Gastroesophageal sphincter (tissue), 4 donors: ENCODE measurements at regions not wholly inside any gene's neighbourhood (a gene's known extent, or its start where the extent isn't known, plus 50 kb on each side); places are given as distances from the start of the nearest gene placed in this dataset.

ENCODE experiments used
- ATAC-seq: fragments of 150-250 bp; one replicate; pipeline ENCODE4 v1.9.1; 2016; ENCODE audit warnings: mild to moderate bottlenecking, moderate library complexity
- H3K27ac ChIP-seq, 4 donors: fragments of 200-600 bp; sonication (generic) in 3 of 4; 1 replicate in 3 of 4; 2 replicates in 1 of 4; pipeline ENCODE4 v1.5.1; 2016 to 2019
- H3K27me3 ChIP-seq: fragments of 200-600 bp; sonication (generic); one replicate; pipeline ENCODE4 v1.5.1; 2019
- H3K36me3 ChIP-seq, 2 donors: fragments of 200-600 bp; sonication (generic); one replicate each; pipeline ENCODE4 v1.5.1; 2019; ENCODE audit warnings: control low read depth in 1 of 2
- H3K4me1 ChIP-seq, 3 donors: fragments of 200-600 bp; sonication (generic); 1 replicate in 2 of 3; 2 replicates in 1 of 3; pipeline ENCODE4 v1.5.1; 2016 to 2019; ENCODE audit warnings: control low read depth in 2 of 3
- H3K4me3 ChIP-seq, 2 donors: fragments of 200-600 bp; sonication (generic); one replicate each; pipeline ENCODE4 v1.5.1; 2019; ENCODE audit warnings: mild to moderate bottlenecking in 1 of 2, moderate library complexity in 1 of 2
- H3K9me3 ChIP-seq, 3 donors: fragments of 200-600 bp; sonication (generic); one replicate each; pipeline ENCODE4 v1.5.1; 2017 to 2019; ENCODE audit warnings: control low read depth in 2 of 3
- EP300 ChIP-seq: sonication (generic); formaldehyde crosslinking; IDR thresholded peaks from one replicate; pipeline ENCODE4 v1.6.1; 2017; ENCODE audit warnings: antibody characterized with exemption, mild to moderate bottlenecking
- POLR2A ChIP-seq, 2 donors: fragments of 450-650 bp; IDR thresholded peaks; one replicate each; pipeline ENCODE4 v1.6.1; 2017; ENCODE audit warnings: antibody characterized with exemption in 2 of 2, mild to moderate bottlenecking in 2 of 2, moderate library complexity in 1 of 2
- POLR2AphosphoS5 ChIP-seq: sonication (generic); formaldehyde crosslinking; IDR thresholded peaks from one replicate; pipeline ENCODE4 v1.6.1; 2017; ENCODE audit warnings: antibody characterized with exemption
- WGBS, 2 donors: methylation state at CpG; one replicate each; pipeline ENCODE4 v1.1.5; 2018; ENCODE audit warnings: low coverage in 1 of 2; 5-methylcytosine and 5-hydroxymethylcytosine counted together
- TF ChIP-seq, protein P1 (sequence below), 4 experiments: fragments of 200-600 bp in 2 of 4; fragments of 450-650 bp in 2 of 4; sonication (generic) in 1 of 4; IDR thresholded peaks; one replicate each; pipeline ENCODE4 v1.5.1; 2017 to 2019; ENCODE audit warnings: antibody characterized with exemption in 4 of 4, mild to moderate bottlenecking in 2 of 4, moderate library complexity in 2 of 4

DNA sequence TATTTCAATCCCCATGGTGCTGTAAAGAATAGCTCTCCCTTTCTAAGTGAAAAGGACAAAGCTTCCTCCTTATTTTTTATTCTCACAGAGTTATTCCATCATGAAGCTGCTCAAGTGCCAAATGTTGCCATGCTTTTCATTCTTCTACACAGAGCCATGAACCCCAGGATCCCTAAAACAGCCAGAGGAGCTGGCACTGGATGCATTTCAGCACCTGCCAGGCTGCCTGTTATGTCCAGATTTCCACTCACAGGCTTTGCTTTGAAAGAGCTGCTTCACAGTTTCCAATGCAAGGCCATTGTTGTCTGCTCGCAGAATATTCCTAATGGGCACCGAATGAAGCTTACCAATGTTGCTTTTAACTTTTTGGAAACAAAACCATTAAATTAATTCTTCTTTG lies 256.2 kb upstream of the NPSR1 start:
- Histone ChIP-seq H3K4me1 (no peaks in the 10 kb centered on the region), H3K27ac (no peak overlapping the region), H3K9me3 (no peaks in the 10 kb centered on the region), H3K36me3 (no peaks in the 10 kb centered on the region), H3K27me3 (no peaks in the 10 kb centered on the region), H3K4me3 (no peak overlapping the region)
- ATAC-seq: no peak
- TF ChIP-seq EP300 (no peak), POLR2A (IDR thresholded peaks at IDR 0.05) (no peak), POLR2AphosphoS5 (no peak)
- TF ChIP-seq, protein P1, sequence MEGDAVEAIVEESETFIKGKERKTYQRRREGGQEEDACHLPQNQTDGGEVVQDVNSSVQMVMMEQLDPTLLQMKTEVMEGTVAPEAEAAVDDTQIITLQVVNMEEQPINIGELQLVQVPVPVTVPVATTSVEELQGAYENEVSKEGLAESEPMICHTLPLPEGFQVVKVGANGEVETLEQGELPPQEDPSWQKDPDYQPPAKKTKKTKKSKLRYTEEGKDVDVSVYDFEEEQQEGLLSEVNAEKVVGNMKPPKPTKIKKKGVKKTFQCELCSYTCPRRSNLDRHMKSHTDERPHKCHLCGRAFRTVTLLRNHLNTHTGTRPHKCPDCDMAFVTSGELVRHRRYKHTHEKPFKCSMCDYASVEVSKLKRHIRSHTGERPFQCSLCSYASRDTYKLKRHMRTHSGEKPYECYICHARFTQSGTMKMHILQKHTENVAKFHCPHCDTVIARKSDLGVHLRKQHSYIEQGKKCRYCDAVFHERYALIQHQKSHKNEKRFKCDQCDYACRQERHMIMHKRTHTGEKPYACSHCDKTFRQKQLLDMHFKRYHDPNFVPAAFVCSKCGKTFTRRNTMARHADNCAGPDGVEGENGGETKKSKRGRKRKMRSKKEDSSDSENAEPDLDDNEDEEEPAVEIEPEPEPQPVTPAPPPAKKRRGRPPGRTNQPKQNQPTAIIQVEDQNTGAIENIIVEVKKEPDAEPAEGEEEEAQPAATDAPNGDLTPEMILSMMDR (IDR thresholded peaks at IDR 0.05): no peak
- 77 to 82% methylated on average over 2 of the region's 2 CpGs for WGBS, 2 donors

DNA sequence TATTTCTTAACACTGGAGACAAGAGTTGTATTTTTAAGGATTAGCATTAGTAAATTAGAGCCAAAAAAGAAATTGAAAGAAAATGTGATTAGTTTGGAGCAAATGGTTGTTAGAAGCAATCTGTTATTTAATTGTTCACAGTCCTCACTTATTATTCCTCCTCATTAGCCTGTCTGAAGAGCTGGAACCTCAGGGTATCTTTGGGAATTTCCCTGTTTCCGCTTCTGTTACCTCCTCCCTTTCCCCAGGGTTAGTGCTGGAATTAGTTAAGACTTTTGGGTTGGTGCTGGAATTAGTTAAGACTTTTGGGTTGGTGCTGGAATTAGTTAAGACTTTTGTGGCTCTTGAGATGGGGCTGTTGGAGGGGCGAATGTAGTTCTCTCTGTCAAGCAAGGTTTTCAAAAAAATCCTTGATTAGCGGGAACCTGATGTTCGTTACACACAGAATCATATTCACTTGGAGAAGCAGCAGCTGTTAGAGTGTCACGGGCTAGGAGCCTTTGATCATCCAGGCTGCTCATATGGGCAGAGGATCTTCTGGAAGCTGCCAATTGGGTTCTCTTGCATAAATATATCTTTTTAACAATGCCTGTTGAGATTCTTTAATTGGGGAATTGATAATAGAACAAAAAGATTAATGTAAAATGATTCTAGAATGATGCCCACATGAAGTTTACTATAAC lies 251.0 kb upstream of the NPSR1 start:
- H3K4me3 ChIP-seq: no peak overlapping the region
- TF ChIP-seq POLR2A (IDR thresholded peaks at IDR 0.05): no peak
- no peak for TF ChIP-seq EP300
- TF ChIP-seq, protein P1 (IDR thresholded peaks at IDR 0.05): no peak
- TF ChIP-seq POLR2AphosphoS5: no peak
- H3K4me1 ChIP-seq: no peaks in the 10 kb centered on the region
- no peak overlapping the region for H3K27ac ChIP-seq
- no peaks in the 10 kb centered on the region for H3K36me3 ChIP-seq
- ATAC-seq: no peak
- H3K27me3 ChIP-seq: no peaks in the 10 kb centered on the region
- 34 to 41% methylated on average over 3 to 5 of the region's 5 CpGs for WGBS, 2 donors
- H3K9me3 ChIP-seq: no peaks in the 10 kb centered on the region

DNA sequence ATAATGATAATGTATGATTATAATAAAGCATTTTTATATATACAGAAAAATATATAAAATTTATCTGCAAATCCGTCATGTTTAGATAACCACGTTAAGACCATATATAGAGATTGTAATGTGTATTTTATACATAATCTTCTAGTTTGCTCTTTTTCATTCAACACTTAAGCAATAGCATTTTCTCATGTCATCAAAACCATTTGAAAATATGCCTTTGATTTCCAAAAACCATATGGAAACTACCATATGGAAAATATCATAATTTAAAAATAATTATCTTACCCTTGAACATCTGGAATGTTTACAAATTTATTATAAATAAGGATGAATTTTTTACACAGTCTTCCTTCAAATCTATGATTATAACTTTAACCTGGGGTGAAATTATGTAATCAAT lies 250.4 kb upstream of the NPSR1 start:
- H3K36me3 ChIP-seq: no peaks in the 10 kb centered on the region
- H3K4me1 ChIP-seq: no peaks in the 10 kb centered on the region
- 37 to 48% methylated on average over 2 of the region's 2 CpGs for whole genome bisulfite sequencing, 2 donors
- no peak for ATAC-seq
- TF ChIP-seq POLR2AphosphoS5: no peak
- no peak for TF ChIP-seq EP300
- TF ChIP-seq POLR2A (IDR thresholded peaks at IDR 0.05): no peak
- TF ChIP-seq, protein P1 (IDR thresholded peaks at IDR 0.05): no peak
- no peak overlapping the region for H3K4me3 ChIP-seq
- no peak overlapping the region for H3K27ac ChIP-seq
- no peaks in the 10 kb centered on the region for H3K27me3 ChIP-seq
- H3K9me3 ChIP-seq: no peaks in the 10 kb centered on the region

DNA sequence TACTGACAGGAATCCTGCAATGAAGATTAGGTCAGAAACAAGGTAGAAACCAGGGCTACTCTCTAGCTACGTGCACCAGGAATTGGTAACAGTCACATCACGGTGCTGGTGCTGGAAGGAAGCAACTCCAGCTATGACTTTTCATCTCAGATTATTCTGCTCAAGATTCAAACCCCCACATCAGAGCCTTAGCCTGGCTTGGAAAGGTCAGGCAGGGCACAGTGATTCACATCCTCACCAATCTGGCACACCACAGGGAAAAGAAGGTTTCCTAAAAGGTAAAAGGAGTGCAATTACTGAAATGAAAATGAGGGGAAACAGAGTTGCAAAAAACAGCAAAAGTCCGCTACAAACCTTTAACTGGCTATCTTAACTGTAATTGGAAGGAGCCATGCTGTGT lies 240.2 kb upstream of the NPSR1 start:
- Histone ChIP-seq H3K36me3 (no peaks in the 10 kb centered on the region), H3K4me1 (no peaks in the 10 kb centered on the region), H3K27me3 (no peaks in the 10 kb centered on the region), H3K27ac (no peak overlapping the region), H3K9me3 (no peaks in the 10 kb centered on the region), H3K4me3 (no peak overlapping the region)
- ATAC-seq: no peak
- WGBS, 2 donors: 62 to 65% methylated on average over 3 of the region's 3 CpGs
- no peak for TF ChIP-seq POLR2AphosphoS5
- no peak for TF ChIP-seq POLR2A (IDR thresholded peaks at IDR 0.05)
- TF ChIP-seq EP300: no peak
- TF ChIP-seq, protein P1 (IDR thresholded peaks at IDR 0.05): no peak

DNA sequence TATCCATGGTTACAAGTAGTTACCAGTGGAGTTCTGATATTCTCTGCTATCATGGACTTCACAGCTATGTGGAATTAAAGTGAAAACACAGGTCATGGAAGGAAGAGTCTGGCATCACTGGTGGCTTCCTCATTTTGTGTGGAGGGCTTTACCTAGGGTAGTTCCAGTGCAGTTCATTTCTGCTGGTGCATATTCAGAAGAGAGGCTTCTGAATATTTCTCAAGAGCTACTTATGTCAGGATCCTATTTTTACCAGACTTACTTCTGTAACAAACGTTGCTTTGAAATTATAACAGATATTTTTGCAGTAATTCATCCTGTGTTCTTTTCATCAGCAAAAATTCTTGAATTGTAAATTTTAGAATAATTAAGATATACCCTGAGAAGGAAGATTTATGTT lies 236.5 kb upstream of the NPSR1 start:
- no peak overlapping the region for H3K27ac ChIP-seq
- no peak for TF ChIP-seq POLR2AphosphoS5
- no peak for TF ChIP-seq EP300
- TF ChIP-seq, protein P1 (IDR thresholded peaks at IDR 0.05): no peak
- TF ChIP-seq POLR2A (IDR thresholded peaks at IDR 0.05): no peak
- 32 to 50% methylated on average over 1 of the region's 1 CpG for WGBS, 2 donors
- ATAC-seq: no peak
- H3K4me1 ChIP-seq: no peaks in the 10 kb centered on the region
- no peak overlapping the region for H3K4me3 ChIP-seq
- no peaks in the 10 kb centered on the region for H3K27me3 ChIP-seq
- H3K9me3 ChIP-seq: no peaks in the 10 kb centered on the region
- no peaks in the 10 kb centered on the region for H3K36me3 ChIP-seq
